ENCODE measurements at regions not wholly inside any gene's neighbourhood (a gene's known extent, or its start where the extent isn't known, plus 50 kb on each side); places are given as distances from the start of the nearest gene placed in this dataset.

- DNase-seq (ENCODE audit: low read depth in 1 of 2, low spot score in 1 of 2): no peak
- Histone ChIP-seq H3K27me3 (ENCODE audit: insufficient read depth, poor library complexity, severe bottlenecking) (peaks cover 2% of the 10 kb centered on the region), H3K27ac (replicated peaks) (no peak overlapping the region), H3K4me3 (replicated peaks; ENCODE audit: insufficient read depth, low read length) (no peak overlapping the region)
- TF ChIP-seq GABPA (IDR thresholded peaks at IDR 0.05; ENCODE audit: low read depth) (no peak), SPI1 (IDR thresholded peaks at IDR 0.05; ENCODE audit: borderline replicate concordance, low read depth) (peak; percentile 69), POLR2AphosphoS5 (IDR thresholded peaks at IDR 0.05; ENCODE audit: low read depth) (no peak), CTCF (IDR thresholded peaks at IDR 0.05; ENCODE audit: insufficient read depth, low read length) (no peak), REST (IDR thresholded peaks at IDR 0.05; ENCODE audit: insufficient replicate concordance, low read depth) (no peak)
These were observed 329.3 kb upstream of the NR5A2 start for GRCh38 chr1:199698222-199698621.

GRCh38 chr1:199700551-199700950 lies 327.0 kb upstream of the NR5A2 start:
- no peak for TF ChIP-seq GABPA (IDR thresholded peaks at IDR 0.05; ENCODE audit: low read depth)
- TF ChIP-seq CTCF (IDR thresholded peaks at IDR 0.05; ENCODE audit: insufficient read depth, low read length): no peak
- no peak for TF ChIP-seq POLR2AphosphoS5 (IDR thresholded peaks at IDR 0.05; ENCODE audit: low read depth)
- no peak for TF ChIP-seq REST (IDR thresholded peaks at IDR 0.05; ENCODE audit: insufficient replicate concordance, low read depth)
- no peak for TF ChIP-seq SPI1 (IDR thresholded peaks at IDR 0.05; ENCODE audit: borderline replicate concordance, low read depth)
- peaks cover 5% of the 10 kb centered on the region for H3K27me3 ChIP-seq (ENCODE audit: insufficient read depth, poor library complexity, severe bottlenecking)
- H3K27ac ChIP-seq (replicated peaks): no peak overlapping the region
- no peak for DNase-seq (ENCODE audit: low read depth in 1 of 2, low spot score in 1 of 2)
- H3K4me3 ChIP-seq (replicated peaks; ENCODE audit: insufficient read depth, low read length): no peak overlapping the region

- no peak overlapping the region for H3K4me3 ChIP-seq (replicated peaks; ENCODE audit: insufficient read depth, low read length)
- H3K27ac ChIP-seq (replicated peaks): no peak overlapping the region
- no peak for DNase-seq (ENCODE audit: low read depth in 1 of 2, low spot score in 1 of 2)
- TF ChIP-seq GABPA (IDR thresholded peaks at IDR 0.05; ENCODE audit: low read depth): no peak
- TF ChIP-seq POLR2AphosphoS5 (IDR thresholded peaks at IDR 0.05; ENCODE audit: low read depth): no peak
- H3K27me3 ChIP-seq (ENCODE audit: insufficient read depth, poor library complexity, severe bottlenecking): peaks cover 5% of the 10 kb centered on the region
These were observed 325.8 kb upstream of the NR5A2 start for GRCh38 chr1:199701726-199702125.

- TF ChIP-seq SPI1 (IDR thresholded peaks at IDR 0.05; ENCODE audit: borderline replicate concordance, low read depth) (no peak), REST (IDR thresholded peaks at IDR 0.05; ENCODE audit: insufficient replicate concordance, low read depth) (no peak), POLR2AphosphoS5 (IDR thresholded peaks at IDR 0.05; ENCODE audit: low read depth) (no peak), CTCF (IDR thresholded peaks at IDR 0.05; ENCODE audit: insufficient read depth, low read length) (no peak), GABPA (IDR thresholded peaks at IDR 0.05; ENCODE audit: low read depth) (no peak)
- DNase-seq (ENCODE audit: low read depth in 1 of 2, low spot score in 1 of 2): no peak
- Histone ChIP-seq H3K27me3 (ENCODE audit: insufficient read depth, poor library complexity, severe bottlenecking) (peaks cover 10% of the 10 kb centered on the region), H3K27ac (replicated peaks) (no peak overlapping the region), H3K4me3 (replicated peaks; ENCODE audit: insufficient read depth, low read length) (no peak overlapping the region)
These were observed 323.3 kb upstream of the NR5A2 start for GRCh38 chr1:199704231-199704630.

All from HL-60 (cell line).